ENCODE measurements at regions not wholly inside any gene's neighbourhood (a gene's known extent, or its start where the extent isn't known, plus 50 kb on each side); places are given as distances from the start of the nearest gene placed in this dataset.

GRCh38 chr2:107068069-107068916 is 182.3 kb upstream of the ST6GAL2 start:
- no peak overlapping the region for H3K4me2 ChIP-seq (ENCODE audit: low read length)
- H3K36me3 ChIP-seq (ENCODE audit: control insufficient read depth, low read length): no peaks in the 10 kb centered on the region
- H3K4me3 ChIP-seq (ENCODE audit: low read length): no peak overlapping the region
- H3K27ac ChIP-seq (ENCODE audit: low read depth, low read length): no peak overlapping the region
- H3K4me1 ChIP-seq (ENCODE audit: control insufficient read depth, low read length): no peaks in the 10 kb centered on the region
- H3K79me2 ChIP-seq (ENCODE audit: control insufficient read depth, low read length): no peaks in the 10 kb centered on the region
- no peaks in the 10 kb centered on the region for H4K20me1 ChIP-seq (ENCODE audit: control insufficient read depth, insufficient read depth, low read depth, low read length)
- H3F3A ChIP-seq (ENCODE audit: control insufficient read depth, insufficient read depth): no peaks in the 10 kb centered on the region
- H3K9me3 ChIP-seq (ENCODE audit: control insufficient read depth, insufficient read depth, low read length): no peaks in the 10 kb centered on the region
- TF ChIP-seq EZH2phosphoT487 (IDR thresholded peaks at IDR 0.05; ENCODE audit: borderline replicate concordance, low read length): no peak
- no peak for TF ChIP-seq CTCF (IDR thresholded peaks at IDR 0.05; ENCODE audit: low read depth, low read length, poor library complexity, severe bottlenecking)
- H3K9me2 ChIP-seq (replicated peaks; ENCODE audit: control insufficient read depth, low read length): no peaks in the 10 kb centered on the region
- H3K27me3 ChIP-seq (ENCODE audit: control insufficient read depth, low read length): no peaks in the 10 kb centered on the region

- Histone ChIP-seq H3K27ac (ENCODE audit: low read depth, low read length) (no peak overlapping the region), H3K9me2 (replicated peaks; ENCODE audit: control insufficient read depth, low read length) (no peaks in the 10 kb centered on the region), H3K27me3 (ENCODE audit: control insufficient read depth, low read length) (no peaks in the 10 kb centered on the region), H3K4me2 (ENCODE audit: low read length) (no peak overlapping the region), H3K36me3 (ENCODE audit: control insufficient read depth, low read length) (no peaks in the 10 kb centered on the region), H3K4me3 (ENCODE audit: low read length) (no peak overlapping the region), H4K20me1 (ENCODE audit: control insufficient read depth, insufficient read depth, low read depth, low read length) (no peaks in the 10 kb centered on the region), H3K9me3 (ENCODE audit: control insufficient read depth, insufficient read depth, low read length) (no peaks in the 10 kb centered on the region), H3K4me1 (ENCODE audit: control insufficient read depth, low read length) (no peaks in the 10 kb centered on the region), H3F3A (ENCODE audit: control insufficient read depth, insufficient read depth) (no peaks in the 10 kb centered on the region), H3K79me2 (ENCODE audit: control insufficient read depth, low read length) (no peaks in the 10 kb centered on the region)
- TF ChIP-seq EZH2phosphoT487 (IDR thresholded peaks at IDR 0.05; ENCODE audit: borderline replicate concordance, low read length) (no peak), CTCF (IDR thresholded peaks at IDR 0.05; ENCODE audit: low read depth, low read length, poor library complexity, severe bottlenecking) (no peak)
Measured at GRCh38 chr2:107069890-107070289, 183.9 kb upstream of the ST6GAL2 start.

- TF ChIP-seq EZH2phosphoT487 (IDR thresholded peaks at IDR 0.05; ENCODE audit: borderline replicate concordance, low read length) (no peak), CTCF (IDR thresholded peaks at IDR 0.05; ENCODE audit: low read depth, low read length, poor library complexity, severe bottlenecking) (no peak)
- Histone ChIP-seq H3K4me2 (ENCODE audit: low read length) (no peak overlapping the region), H3K27ac (ENCODE audit: low read depth, low read length) (no peak overlapping the region)
Measured at GRCh38 chr2:107072150-107072940, 186.4 kb upstream of the ST6GAL2 start.

More at GRCh38 chr2:107072150-107072940, 186.4 kb upstream of the ST6GAL2 start:
- H3K9me2 ChIP-seq (replicated peaks; ENCODE audit: control insufficient read depth, low read length): no peaks in the 10 kb centered on the region
- no peaks in the 10 kb centered on the region for H3F3A ChIP-seq (ENCODE audit: control insufficient read depth, insufficient read depth)
- H3K27me3 ChIP-seq (ENCODE audit: control insufficient read depth, low read length): no peaks in the 10 kb centered on the region
- H4K20me1 ChIP-seq (ENCODE audit: control insufficient read depth, insufficient read depth, low read depth, low read length): no peaks in the 10 kb centered on the region
- no peaks in the 10 kb centered on the region for H3K4me1 ChIP-seq (ENCODE audit: control insufficient read depth, low read length)
- H3K79me2 ChIP-seq (ENCODE audit: control insufficient read depth, low read length): no peaks in the 10 kb centered on the region
- no peak overlapping the region for H3K4me3 ChIP-seq (ENCODE audit: low read length)
- H3K9me3 ChIP-seq (ENCODE audit: control insufficient read depth, insufficient read depth, low read length): no peaks in the 10 kb centered on the region
- H3K36me3 ChIP-seq (ENCODE audit: control insufficient read depth, low read length): no peaks in the 10 kb centered on the region
